Duodenal mucosa (tissue), 2 donors: ENCODE measurements at regions not wholly inside any gene's neighbourhood (a gene's known extent, or its start where the extent isn't known, plus 50 kb on each side); places are given as distances from the start of the nearest gene placed in this dataset.

Experiments
- H3K27ac ChIP-seq: one replicate; pipeline ENCODE4 v1.7.0; 2013; ENCODE audit warnings: low read depth, low read length
- H3K27me3 ChIP-seq, 2 donors: one replicate each; pipeline ENCODE4 v1.7.0; 2013; ENCODE audit warnings: low read length in 2 of 2, control low read depth in 1 of 2; ENCODE audit not compliant: insufficient read depth in 2 of 2, control insufficient read depth in 1 of 2
- H3K36me3 ChIP-seq, 2 donors: one replicate each; pipeline ENCODE4 v1.7.0; 2013; ENCODE audit warnings: low read length in 2 of 2, control low read depth in 1 of 2; ENCODE audit not compliant: insufficient read depth in 2 of 2, control insufficient read depth in 1 of 2
- H3K4me1 ChIP-seq, 2 donors: one replicate each; pipeline ENCODE4 v1.7.0; 2013; ENCODE audit warnings: low read length in 2 of 2, control low read depth in 1 of 2; ENCODE audit not compliant: insufficient read depth in 2 of 2, control insufficient read depth in 1 of 2
- H3K4me3 ChIP-seq, 2 donors: one replicate each; pipeline ENCODE4 v1.7.0; 2013; ENCODE audit warnings: low read length in 2 of 2, low read depth in 1 of 2
- H3K9ac ChIP-seq, 2 donors: one replicate each; pipeline ENCODE4 v1.7.0; 2013; ENCODE audit warnings: low read length in 2 of 2, low read depth in 1 of 2
- H3K9me3 ChIP-seq, 2 donors: one replicate each; pipeline ENCODE4 v1.7.0; 2013; ENCODE audit warnings: low read length in 2 of 2, control low read depth in 1 of 2; ENCODE audit not compliant: control insufficient read depth in 1 of 2

GRCh38 chr11:24295360-24295759 is 201.5 kb upstream of the LUZP2 start:
- no peaks in the 10 kb centered on the region for H3K36me3 ChIP-seq
- no peaks in the 10 kb centered on the region for H3K4me1 ChIP-seq
- no peaks in the 10 kb centered on the region for H3K27me3 ChIP-seq
- H3K4me3 ChIP-seq = no peak overlapping the region
- no peaks in the 10 kb centered on the region for H3K9me3 ChIP-seq
- no peak overlapping the region for H3K27ac ChIP-seq
- no peak overlapping the region for H3K9ac ChIP-seq

- no peaks in the 10 kb centered on the region for H3K9me3 ChIP-seq
Observed at GRCh38 chr11:24297461-24297860, 199.4 kb upstream of the LUZP2 start.

GRCh38 chr11:24298146-24298545 is 198.7 kb upstream of the LUZP2 start:
- no peak overlapping the region for H3K27ac ChIP-seq
- no peaks in the 10 kb centered on the region for H3K27me3 ChIP-seq
- H3K9me3 ChIP-seq = no peaks in the 10 kb centered on the region
- H3K4me1 ChIP-seq = no peaks in the 10 kb centered on the region
- H3K36me3 ChIP-seq = no peaks in the 10 kb centered on the region
- H3K4me3 ChIP-seq = no peak overlapping the region
- H3K9ac ChIP-seq = no peak overlapping the region

More at GRCh38 chr11:24297461-24297860, 199.4 kb upstream of the LUZP2 start:
- Histone ChIP-seq H3K4me3 (no peak overlapping the region), H3K27me3 (no peaks in the 10 kb centered on the region), H3K4me1 (no peaks in the 10 kb centered on the region), H3K36me3 (no peaks in the 10 kb centered on the region), H3K9ac (no peak overlapping the region), H3K27ac (no peak overlapping the region)

GRCh38 chr11:24311974-24312373 is 184.9 kb upstream of the LUZP2 start:
- Histone ChIP-seq H3K4me1 (no peaks in the 10 kb centered on the region), H3K27ac (no peak overlapping the region), H3K9ac (no peak overlapping the region), H3K4me3 (no peak overlapping the region), H3K9me3 (peaks cover 3 to 5% of the 10 kb centered on the region in 2 donors), H3K27me3 (no peaks in the 10 kb centered on the region), H3K36me3 (no peaks in the 10 kb centered on the region)

- Histone ChIP-seq H3K36me3 (no peaks in the 10 kb centered on the region), H3K27me3 (no peaks in the 10 kb centered on the region), H3K4me3 (no peak overlapping the region), H3K27ac (no peak overlapping the region), H3K9me3 (peaks cover 3 to 5% of the 10 kb centered on the region in 2 donors), H3K4me1 (no peaks in the 10 kb centered on the region), H3K9ac (no peak overlapping the region)
Observed at GRCh38 chr11:24312464-24313238, 184.2 kb upstream of the LUZP2 start.

- no peak overlapping the region for H3K9ac ChIP-seq
- H3K9me3 ChIP-seq = peaks cover 0 to 3% of the 10 kb centered on the region in 2 donors
- no peaks in the 10 kb centered on the region for H3K36me3 ChIP-seq
- no peak overlapping the region for H3K4me3 ChIP-seq
- H3K27ac ChIP-seq = no peak overlapping the region
- H3K4me1 ChIP-seq = no peaks in the 10 kb centered on the region
- H3K27me3 ChIP-seq = no peaks in the 10 kb centered on the region
Observed at GRCh38 chr11:24321229-24321628, 175.6 kb upstream of the LUZP2 start.

- H3K27me3 ChIP-seq = no peaks in the 10 kb centered on the region
- no peaks in the 10 kb centered on the region for H3K4me1 ChIP-seq
- H3K27ac ChIP-seq = no peak overlapping the region
- H3K9me3 ChIP-seq = no peaks in the 10 kb centered on the region
- no peaks in the 10 kb centered on the region for H3K36me3 ChIP-seq
- no peak overlapping the region for H3K9ac ChIP-seq
- no peak overlapping the region for H3K4me3 ChIP-seq
Observed at GRCh38 chr11:24324211-24324610, 172.6 kb upstream of the LUZP2 start.

- Histone ChIP-seq H3K4me1 (no peaks in the 10 kb centered on the region), H3K27me3 (no peaks in the 10 kb centered on the region), H3K9ac (no peak overlapping the region), H3K9me3 (no peaks in the 10 kb centered on the region), H3K4me3 (no peak overlapping the region), H3K36me3 (no peaks in the 10 kb centered on the region), H3K27ac (no peak overlapping the region)
Observed at GRCh38 chr11:24344222-24344621, 152.6 kb upstream of the LUZP2 start.

- no peaks in the 10 kb centered on the region for H3K4me1 ChIP-seq
- no peak overlapping the region for H3K9ac ChIP-seq
- no peak overlapping the region for H3K4me3 ChIP-seq
- no peak overlapping the region for H3K27ac ChIP-seq
- no peaks in the 10 kb centered on the region for H3K27me3 ChIP-seq
- H3K9me3 ChIP-seq = no peaks in the 10 kb centered on the region
- no peaks in the 10 kb centered on the region for H3K36me3 ChIP-seq
Observed at GRCh38 chr11:24348908-24349307, 147.9 kb upstream of the LUZP2 start.

- H3K27ac ChIP-seq = no peak overlapping the region
- no peaks in the 10 kb centered on the region for H3K4me1 ChIP-seq
- H3K36me3 ChIP-seq = no peaks in the 10 kb centered on the region
- no peak overlapping the region for H3K4me3 ChIP-seq
- H3K9ac ChIP-seq = no peak overlapping the region
- peaks cover 0 to 4% of the 10 kb centered on the region in 2 donors for H3K9me3 ChIP-seq
- no peaks in the 10 kb centered on the region for H3K27me3 ChIP-seq
Observed at GRCh38 chr11:24351179-24351578, 145.7 kb upstream of the LUZP2 start.
